Gastrocnemius medialis (tissue), 4 donors: ENCODE measurements at regions not wholly inside any gene's neighbourhood (a gene's known extent, or its start where the extent isn't known, plus 50 kb on each side); places are given as distances from the start of the nearest gene placed in this dataset.

ENCODE experiments used
- CTCF ChIP-seq, 5 experiments: fragments of 450-650 bp in 3 of 5; fragments of 200-600 bp in 2 of 5; sonication (generic) in 2 of 5; IDR thresholded peaks in 4 of 5; conservative IDR thresholded peaks in 1 of 5; 1 replicate in 4 of 5; 2 replicates in 1 of 5; pipeline ENCODE4 v1.5.1; 2016 to 2019; ENCODE audit warnings: antibody characterized with exemption in 5 of 5, mild to moderate bottlenecking in 3 of 5, moderate library complexity in 3 of 5
- POLR2A ChIP-seq, 2 donors: fragments of 450-650 bp; IDR thresholded peaks; one replicate each; pipeline ENCODE4 v1.6.1; 2017; ENCODE audit warnings: antibody characterized with exemption in 2 of 2, mild to moderate bottlenecking in 2 of 2, moderate library complexity in 2 of 2

- TF ChIP-seq CTCF (IDR thresholded peaks at IDR 0.05 in 4 of 5, conservative IDR thresholded peaks at IDR 0.05 in 1 of 5) (no peak), POLR2A (IDR thresholded peaks at IDR 0.05) (no peak)
Observed at GRCh38 chr13:106143930-106144709, 391.3 kb downstream of the EFNB2 start.
